ENCODE measurements at regions not wholly inside any gene's neighbourhood (a gene's known extent, or its start where the extent isn't known, plus 50 kb on each side); places are given as distances from the start of the nearest gene placed in this dataset.

DNA sequence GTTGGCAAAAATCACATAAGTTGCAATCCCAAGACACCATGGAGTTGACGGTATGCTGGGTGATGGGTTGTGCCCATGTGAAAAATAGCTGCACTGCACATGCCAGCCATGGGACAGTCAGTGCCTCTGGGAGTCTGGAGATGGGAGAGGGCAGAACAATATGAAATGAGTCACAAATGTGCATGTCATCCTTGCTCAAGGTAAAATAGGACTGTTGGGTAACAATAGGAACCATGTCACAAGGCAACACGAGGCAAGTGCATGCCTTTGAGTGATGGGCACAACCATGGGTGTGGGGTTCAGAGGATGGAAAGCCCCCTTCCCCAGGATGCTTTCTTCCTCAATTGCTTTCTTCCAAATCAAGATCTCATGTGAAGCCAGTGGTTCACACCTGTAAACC lies 70.5 kb upstream of the PIM1 start:
- no peak overlapping the region for H3K4me3 ChIP-seq (ENCODE audit: low read depth, low read length)
- in situ Hi-C loops (cut with HindIII; ENCODE audit: low sequenced_read_pairs): no loop called here
- TF ChIP-seq, protein P1, sequence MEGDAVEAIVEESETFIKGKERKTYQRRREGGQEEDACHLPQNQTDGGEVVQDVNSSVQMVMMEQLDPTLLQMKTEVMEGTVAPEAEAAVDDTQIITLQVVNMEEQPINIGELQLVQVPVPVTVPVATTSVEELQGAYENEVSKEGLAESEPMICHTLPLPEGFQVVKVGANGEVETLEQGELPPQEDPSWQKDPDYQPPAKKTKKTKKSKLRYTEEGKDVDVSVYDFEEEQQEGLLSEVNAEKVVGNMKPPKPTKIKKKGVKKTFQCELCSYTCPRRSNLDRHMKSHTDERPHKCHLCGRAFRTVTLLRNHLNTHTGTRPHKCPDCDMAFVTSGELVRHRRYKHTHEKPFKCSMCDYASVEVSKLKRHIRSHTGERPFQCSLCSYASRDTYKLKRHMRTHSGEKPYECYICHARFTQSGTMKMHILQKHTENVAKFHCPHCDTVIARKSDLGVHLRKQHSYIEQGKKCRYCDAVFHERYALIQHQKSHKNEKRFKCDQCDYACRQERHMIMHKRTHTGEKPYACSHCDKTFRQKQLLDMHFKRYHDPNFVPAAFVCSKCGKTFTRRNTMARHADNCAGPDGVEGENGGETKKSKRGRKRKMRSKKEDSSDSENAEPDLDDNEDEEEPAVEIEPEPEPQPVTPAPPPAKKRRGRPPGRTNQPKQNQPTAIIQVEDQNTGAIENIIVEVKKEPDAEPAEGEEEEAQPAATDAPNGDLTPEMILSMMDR (IDR thresholded peaks at IDR 0.05; ENCODE audit: low read depth, low read length, missing control alignments): no peak
- no peak for DNase-seq (ENCODE audit: low read depth)

DNA sequence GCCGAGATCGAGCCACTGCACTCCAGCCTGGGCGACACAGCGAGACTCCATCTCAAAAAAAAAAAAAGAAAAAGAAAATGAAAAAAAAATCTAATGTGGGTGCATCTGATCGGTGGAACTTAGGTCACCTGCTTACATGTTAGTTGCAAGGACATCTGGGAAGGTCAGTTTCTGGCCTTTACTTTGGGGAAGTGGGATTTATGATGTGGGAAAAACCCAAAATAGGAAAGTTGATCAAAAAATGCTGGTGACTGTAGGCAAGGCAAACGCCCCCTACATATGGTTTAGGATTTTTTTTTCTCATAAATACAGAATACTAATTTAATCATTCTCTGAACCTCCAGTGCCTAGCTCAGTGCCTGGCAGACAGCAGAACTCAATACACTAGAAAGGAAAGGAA lies 69.2 kb upstream of the PIM1 start:
- in situ Hi-C loops (cut with HindIII; ENCODE audit: low sequenced_read_pairs): no loop called here
- no peak for DNase-seq (ENCODE audit: low read depth)
- no peak overlapping the region for H3K4me3 ChIP-seq (ENCODE audit: low read depth, low read length)
- TF ChIP-seq, protein P1 (IDR thresholded peaks at IDR 0.05; ENCODE audit: low read depth, low read length, missing control alignments): no peak

DNA sequence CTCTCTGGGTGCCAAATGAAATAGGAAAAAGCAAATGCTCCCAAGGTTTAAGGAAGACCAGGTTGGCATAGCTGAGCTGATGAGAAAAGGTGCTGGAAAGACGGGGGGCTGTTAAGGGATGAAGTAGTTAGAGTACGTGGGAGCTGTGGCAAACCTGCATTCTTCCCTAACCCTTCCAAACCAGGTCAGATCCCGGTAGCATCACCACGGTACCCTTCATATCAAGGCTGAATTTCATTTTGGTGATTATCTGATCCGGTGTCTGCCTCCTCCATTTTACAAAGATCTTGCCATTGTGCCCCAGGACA lies 68.0 kb upstream of the PIM1 start:
- TF ChIP-seq, protein P1 (IDR thresholded peaks at IDR 0.05; ENCODE audit: low read depth, low read length, missing control alignments): no peak
- H3K4me3 ChIP-seq (ENCODE audit: low read depth, low read length): no peak overlapping the region
- no peak for DNase-seq (ENCODE audit: low read depth)
- in situ Hi-C loops (cut with HindIII; ENCODE audit: low sequenced_read_pairs): no loop called here

GRCh38 chr6:37102299-37103168 lies 67.4 kb upstream of the PIM1 start:
- H3K4me3 ChIP-seq (ENCODE audit: low read depth, low read length): peak overlapping the region; percentile 27
- in situ Hi-C loops (cut with HindIII; ENCODE audit: low sequenced_read_pairs): no loop called here
- DNase-seq (ENCODE audit: low read depth): peak; percentile 57
- TF ChIP-seq, protein P1 (IDR thresholded peaks at IDR 0.05; ENCODE audit: low read depth, low read length, missing control alignments): no peak

GRCh38 chr6:37103169-37104039 lies 66.5 kb upstream of the PIM1 start:
- in situ Hi-C loops (cut with HindIII; ENCODE audit: low sequenced_read_pairs): no loop called here
- DNase-seq (ENCODE audit: low read depth): no peak
- H3K4me3 ChIP-seq (ENCODE audit: low read depth, low read length): peak overlapping the region; percentile 27
- TF ChIP-seq, protein P1 (IDR thresholded peaks at IDR 0.05; ENCODE audit: low read depth, low read length, missing control alignments): no peak

DNA sequence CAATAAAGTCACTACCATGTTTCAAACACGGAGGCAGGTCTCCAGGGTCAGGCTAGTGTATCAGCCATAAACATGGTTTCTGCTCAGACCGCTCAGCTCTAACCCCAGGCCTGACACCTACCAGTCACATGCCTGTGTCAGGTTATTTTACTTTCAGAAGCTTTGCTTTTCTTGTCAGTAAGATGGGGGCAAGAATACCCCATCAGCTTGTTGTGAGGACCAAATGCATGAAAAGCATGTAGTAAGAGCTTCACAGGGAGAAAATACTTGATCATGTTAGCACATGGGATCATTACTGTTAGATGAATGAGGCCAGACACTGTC lies 65.2 kb upstream of the PIM1 start:
- DNase-seq (ENCODE audit: low read depth): no peak
- H3K4me3 ChIP-seq (ENCODE audit: low read depth, low read length): no peak overlapping the region
- TF ChIP-seq, protein P1 (IDR thresholded peaks at IDR 0.05; ENCODE audit: low read depth, low read length, missing control alignments): no peak
- in situ Hi-C loops (cut with HindIII; ENCODE audit: low sequenced_read_pairs): no loop called here

Measured in astrocyte of the cerebellum (primary cell).